A673 (cell line): ENCODE measurements at regions not wholly inside any gene's neighbourhood (a gene's known extent, or its start where the extent isn't known, plus 50 kb on each side); places are given as distances from the start of the nearest gene placed in this dataset.

Experiments
- CTCF ChIP-seq: fragments of 300-800, 200-600 bp; sonication (generic); conservative IDR thresholded peaks from 2 replicates; pipeline ENCODE4 v1.5.1; 2017; ENCODE audit warnings: low read depth, mild to moderate bottlenecking, antibody characterized with exemption, low read length, moderate library complexity, mixed read lengths
- EZH2 ChIP-seq: fragments of 200-600 bp; sonication (generic); IDR thresholded peaks from 2 replicates; pipeline ENCODE4 v1.6.1; 2017; ENCODE audit warnings: borderline replicate concordance, low read depth, mild to moderate bottlenecking, mixed read lengths, antibody characterized with exemption, low read length; ENCODE audit not compliant: poor library complexity, severe bottlenecking

- TF ChIP-seq CTCF (no peak), EZH2 (no peak)
Measured at GRCh38 chr12:61915420-61915819, 344.8 kb upstream of the USP15 start.
